Stimulated activated CD4-positive, alpha-beta T cell treated with anti-CD3 and anti-CD28 coated beads, TNF-alpha, amount 100 ng/mL, for 1 hour (primary cell): ENCODE measurements at regions not wholly inside any gene's neighbourhood (a gene's known extent, or its start where the extent isn't known, plus 50 kb on each side); places are given as distances from the start of the nearest gene placed in this dataset.

ENCODE experiments used
- DNase-seq, 3 donors: peaks; one replicate each; pipeline ENCODE4 v3.0.0-alpha.2; 2020; ENCODE audit warnings: low read depth in 3 of 3, low spot score in 1 of 3

DNA sequence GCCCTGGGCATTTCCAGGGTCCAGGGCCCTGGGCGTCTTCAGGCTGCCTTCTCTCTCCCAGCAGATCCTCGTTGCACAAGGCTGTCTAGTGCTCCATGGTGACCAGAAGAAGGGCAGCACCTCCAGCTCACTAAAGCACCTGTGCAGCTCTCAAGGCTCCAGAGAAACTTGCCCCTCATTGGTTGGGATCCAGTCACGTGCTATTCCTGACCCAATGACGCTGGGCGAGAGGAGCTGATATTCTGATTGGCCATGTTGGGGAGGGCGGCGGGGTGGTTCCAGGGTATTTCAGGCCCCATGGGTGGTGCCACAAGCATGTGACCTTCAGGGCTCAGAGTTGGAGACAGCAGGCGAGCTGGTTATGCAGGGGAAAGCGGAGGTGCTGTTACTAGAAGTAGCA is 309.1 kb downstream of the TOX3 start:
- no peak for DNase-seq

DNA sequence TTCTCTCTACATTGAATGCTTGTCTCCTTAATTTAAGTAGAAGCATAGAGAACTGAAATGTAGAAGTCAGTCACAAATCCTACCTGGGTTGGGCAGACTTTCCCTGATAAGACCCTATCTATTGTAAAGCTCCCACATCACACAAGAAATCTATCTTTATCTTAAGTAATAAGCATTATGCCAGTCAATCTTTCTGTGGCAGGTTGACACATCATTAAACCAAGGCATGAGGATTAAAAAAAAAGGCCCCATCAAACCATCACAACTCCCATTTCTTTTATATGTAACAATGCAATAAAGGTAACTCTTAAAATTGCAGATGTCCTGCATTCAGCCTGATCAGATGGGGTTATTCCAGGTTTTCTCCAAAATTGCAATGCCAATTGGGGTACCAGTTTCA is 311.8 kb downstream of the TOX3 start:
- no peak for DNase-seq

DNA sequence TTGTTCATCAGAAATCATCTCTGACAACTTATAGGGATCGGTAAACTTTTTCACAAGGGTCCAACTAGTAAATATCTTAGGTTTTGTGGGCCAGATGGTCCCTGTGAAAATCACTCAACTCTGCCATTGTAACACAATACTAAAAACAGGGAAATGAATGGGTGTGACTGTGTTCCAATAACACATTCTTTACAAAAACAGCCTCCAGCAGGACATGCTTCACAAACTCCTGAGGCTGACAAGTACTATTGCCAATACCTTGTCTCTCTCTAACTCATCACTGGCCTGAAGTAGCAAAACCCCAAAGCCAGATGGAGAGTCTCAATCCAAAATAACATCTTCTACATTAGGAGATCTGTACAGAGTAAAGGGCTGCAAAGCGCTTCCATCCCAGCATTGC is 312.3 kb downstream of the TOX3 start:
- DNase-seq: no peak

DNA sequence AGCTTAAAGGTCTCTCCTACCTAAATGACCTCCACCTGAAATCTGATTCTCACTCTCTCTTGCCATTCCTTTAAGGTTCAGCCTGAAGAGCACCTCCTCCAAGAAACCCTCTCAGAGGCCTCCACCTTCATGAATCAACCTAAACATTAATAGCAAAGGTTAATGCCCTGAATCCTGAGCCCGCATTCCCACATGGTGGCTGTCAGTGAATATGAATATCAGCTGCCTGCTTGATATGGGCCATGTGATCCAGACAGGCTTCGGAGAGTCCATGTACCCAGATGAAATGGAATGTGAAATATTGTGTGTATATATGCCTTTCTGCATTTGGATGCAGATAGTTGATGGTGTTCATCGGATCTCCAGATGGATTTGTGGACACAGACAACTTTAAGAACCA is 317.5 kb downstream of the TOX3 start:
- DNase-seq: no peak

GRCh38 chr16:52227851-52228250 is 319.1 kb downstream of the TOX3 start:
- no peak for DNase-seq

- no peak for DNase-seq
Observed at GRCh38 chr16:52212841-52213240, 334.1 kb downstream of the TOX3 start.

DNA sequence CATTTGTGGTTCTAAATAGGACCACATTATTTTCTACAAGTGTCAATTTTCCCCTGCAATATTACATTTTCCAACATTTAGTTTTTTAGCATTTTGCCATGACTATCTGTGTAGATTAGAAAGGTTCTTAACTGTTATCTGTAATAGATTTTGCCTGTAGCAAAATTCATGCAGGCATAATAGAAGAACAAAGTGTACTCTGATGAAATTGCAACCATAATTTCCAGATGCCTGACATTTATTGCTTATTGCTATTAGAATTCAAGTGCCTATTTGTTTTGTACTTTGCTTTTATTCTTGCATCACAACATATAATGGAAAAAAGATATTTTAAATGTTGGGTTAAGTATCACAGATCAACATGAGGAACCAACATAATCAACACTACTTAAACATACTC is 337.7 kb downstream of the TOX3 start:
- DNase-seq: no peak

GRCh38 chr16:52203096-52203495 is 343.8 kb downstream of the TOX3 start:
- no peak for DNase-seq

DNA sequence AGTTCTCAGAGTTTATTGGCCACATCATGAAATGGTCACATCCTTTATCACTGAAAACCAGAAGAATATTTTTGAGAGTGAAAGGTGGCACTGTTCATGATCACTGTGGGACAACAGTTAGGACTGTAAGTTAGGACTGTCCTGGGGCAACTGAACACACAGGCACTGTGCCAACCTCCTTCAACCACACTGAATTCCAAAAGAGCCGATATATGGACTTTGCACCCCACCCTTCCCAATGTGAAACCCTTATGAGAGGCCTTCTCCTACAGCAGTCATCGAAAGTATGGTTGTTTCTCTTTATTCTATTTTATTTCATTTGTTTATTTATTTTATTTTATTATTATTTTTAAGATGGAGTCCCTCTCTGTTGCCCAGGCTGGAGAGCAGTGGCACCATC is 353.5 kb downstream of the TOX3 start:
- no peak for DNase-seq

GRCh38 chr16:52191531-52192134 is 355.3 kb downstream of the TOX3 start:
- DNase-seq: peak in 2 of 3 donors; percentile 5 to 21

DNA sequence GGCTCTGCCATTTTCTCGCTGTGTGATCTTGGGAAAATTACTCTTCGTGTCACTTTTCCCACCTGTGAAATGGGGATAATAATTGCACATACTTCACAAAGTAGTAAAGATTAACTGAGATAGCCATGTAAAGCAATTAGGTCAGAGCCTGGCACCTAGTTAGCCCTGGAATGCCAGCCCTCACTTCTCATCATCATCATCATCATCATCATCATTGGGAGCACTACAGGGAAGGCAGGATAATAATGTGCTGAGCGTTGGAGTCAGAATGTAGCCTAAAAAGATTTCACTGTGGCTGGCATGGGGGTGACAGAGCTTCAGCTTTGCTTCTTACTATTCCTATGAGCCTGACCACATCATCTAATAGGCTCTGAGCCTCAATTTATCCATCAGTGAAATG is 362.6 kb downstream of the TOX3 start:
- DNase-seq: no peak

GRCh38 chr16:52182840-52183239 is 364.1 kb downstream of the TOX3 start:
- no peak for DNase-seq

- DNase-seq: no peak
Observed at GRCh38 chr16:52174168-52174567, 372.8 kb downstream of the TOX3 start.

- DNase-seq: no peak
Observed at GRCh38 chr16:52171481-52171880, 375.5 kb downstream of the TOX3 start.

DNA sequence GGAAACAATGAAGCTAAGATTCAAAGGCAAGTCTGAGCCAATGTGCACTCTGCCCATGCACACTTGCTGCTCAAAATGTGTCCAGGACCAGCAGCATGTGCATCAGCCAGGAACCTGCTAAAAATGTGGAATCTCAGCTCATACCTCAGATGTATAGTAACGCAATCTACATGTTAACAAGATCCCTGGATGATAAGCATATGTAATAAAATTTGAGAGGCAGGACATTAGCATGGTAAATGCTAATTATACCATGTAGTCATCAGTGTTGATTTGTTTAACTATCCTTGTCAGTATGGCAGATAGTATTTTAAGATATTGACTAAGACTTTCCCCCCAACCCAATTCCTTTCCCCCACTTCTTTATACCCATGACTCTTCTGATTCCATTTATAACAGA is 379.6 kb downstream of the TOX3 start:
- DNase-seq: no peak

DNA sequence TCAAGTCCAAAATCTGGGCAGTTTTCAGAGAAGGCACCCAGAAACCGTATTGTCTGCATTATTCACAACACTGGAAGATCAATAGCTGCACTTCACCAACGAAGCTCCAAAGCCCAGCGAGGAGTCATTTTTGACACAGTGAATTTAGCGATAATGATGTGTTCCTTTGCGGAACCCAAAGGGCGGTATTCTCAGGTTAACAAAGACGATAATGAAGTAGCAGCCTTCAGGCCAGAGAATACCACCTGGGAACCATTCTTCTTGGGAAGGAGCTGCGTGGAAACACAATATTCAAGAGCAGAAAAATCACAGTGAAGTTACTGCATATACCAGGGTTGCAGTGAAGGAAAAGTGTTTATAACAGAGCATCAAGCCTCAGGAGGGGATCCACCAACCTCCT is 381.0 kb downstream of the TOX3 start:
- DNase-seq: no peak

- DNase-seq: no peak
Observed at GRCh38 chr16:52149003-52149402, 397.9 kb downstream of the TOX3 start.

- DNase-seq: no peak
Observed at GRCh38 chr16:52141871-52142270, 405.1 kb downstream of the TOX3 start.

- DNase-seq: no peak
Observed at GRCh38 chr16:52128361-52128760, 418.6 kb downstream of the TOX3 start.

DNA sequence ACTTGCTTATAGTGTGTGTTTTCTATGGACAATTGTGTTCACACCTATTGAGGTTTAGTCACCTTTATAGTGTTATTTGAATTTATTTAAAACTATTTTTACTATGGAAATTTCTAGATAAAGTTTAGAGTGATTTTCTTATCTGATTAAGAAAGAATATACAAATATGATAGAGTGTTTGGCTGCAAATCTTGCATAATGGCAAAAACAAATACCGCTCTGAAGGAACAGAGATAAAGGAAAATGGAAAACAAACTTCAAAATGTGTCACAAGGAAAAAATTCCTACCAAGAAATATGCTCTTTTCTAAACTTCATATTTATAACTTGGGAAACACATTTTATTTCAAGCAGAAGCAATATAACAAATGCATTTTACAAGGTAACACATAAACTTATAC is 423.1 kb downstream of the TOX3 start:
- DNase-seq: no peak

- DNase-seq: no peak
Observed at GRCh38 chr16:52123061-52123839, 423.7 kb downstream of the TOX3 start.

GRCh38 chr16:52117171-52117570 is 429.8 kb downstream of the TOX3 start:
- no peak for DNase-seq

- DNase-seq: no peak
Observed at GRCh38 chr16:52114379-52114778, 432.6 kb downstream of the TOX3 start.
